ENCODE measurements at regions not wholly inside any gene's neighbourhood (a gene's known extent, or its start where the extent isn't known, plus 50 kb on each side); places are given as distances from the start of the nearest gene placed in this dataset.

- H3K27ac Mint-ChIP-seq: peak overlapping the region; percentile 3
- H3K9me3 ChIP-seq (ENCODE audit: control insufficient read depth, low read length, poor library complexity, severe bottlenecking): no peaks in the 10 kb centered on the region
- H3K4me3 Mint-ChIP-seq: peak overlapping the region; percentile 0
- H3K36me3 Mint-ChIP-seq (ENCODE audit: low read depth): no peaks in the 10 kb centered on the region
- peaks cover 8% of the 10 kb centered on the region for H3K4me1 Mint-ChIP-seq
- peaks cover 18% of the 10 kb centered on the region for H3K27me3 Mint-ChIP-seq
- DNase-seq (no peak), ATAC-seq (no peak)
These were observed 142.3 kb upstream of the PTPN1 start for GRCh38 chr20:50367739-50368375.

- H3K9me3 ChIP-seq (ENCODE audit: control insufficient read depth, low read length, poor library complexity, severe bottlenecking): no peaks in the 10 kb centered on the region
- DNase-seq: no peak
- no peak for ATAC-seq
- Mint-ChIP-seq H3K27me3 (peaks cover 15% of the 10 kb centered on the region), H3K36me3 (ENCODE audit: low read depth) (no peaks in the 10 kb centered on the region), H3K4me3 (no peak overlapping the region), H3K4me1 (peaks cover 8% of the 10 kb centered on the region), H3K27ac (peak overlapping the region; percentile 3)
These were observed 141.8 kb upstream of the PTPN1 start for GRCh38 chr20:50368386-50368785.

- DNase-seq: no peak
- Mint-ChIP-seq H3K4me1 (peaks cover 8% of the 10 kb centered on the region), H3K27me3 (peaks cover 13% of the 10 kb centered on the region), H3K36me3 (ENCODE audit: low read depth) (no peaks in the 10 kb centered on the region), H3K27ac (peak overlapping the region; percentile 3), H3K4me3 (no peak overlapping the region)
- ATAC-seq: no peak
- H3K9me3 ChIP-seq (ENCODE audit: control insufficient read depth, low read length, poor library complexity, severe bottlenecking): no peaks in the 10 kb centered on the region
These were observed 141.4 kb upstream of the PTPN1 start for GRCh38 chr20:50368813-50369224.

GRCh38 chr20:50369225-50370035 is 140.8 kb upstream of the PTPN1 start:
- Mint-ChIP-seq H3K27ac (peak overlapping the region; percentile 3), H3K36me3 (ENCODE audit: low read depth) (no peaks in the 10 kb centered on the region), H3K27me3 (peaks cover 12% of the 10 kb centered on the region), H3K4me3 (no peak overlapping the region), H3K4me1 (peaks cover 8% of the 10 kb centered on the region)
- DNase-seq (no peak), ATAC-seq (no peak)
- H3K9me3 ChIP-seq (ENCODE audit: control insufficient read depth, low read length, poor library complexity, severe bottlenecking): no peaks in the 10 kb centered on the region

- Mint-ChIP-seq H3K27me3 (peaks cover 11% of the 10 kb centered on the region), H3K4me1 (peaks cover 8% of the 10 kb centered on the region), H3K27ac (no peak overlapping the region), H3K4me3 (no peak overlapping the region), H3K36me3 (ENCODE audit: low read depth) (no peaks in the 10 kb centered on the region)
- ATAC-seq: no peak
- H3K9me3 ChIP-seq (ENCODE audit: control insufficient read depth, low read length, poor library complexity, severe bottlenecking): no peaks in the 10 kb centered on the region
- DNase-seq: no peak
These were observed 140.1 kb upstream of the PTPN1 start for GRCh38 chr20:50370036-50370566.

GRCh38 chr20:50371878-50372769 is 138.1 kb upstream of the PTPN1 start:
- no peak overlapping the region for H3K4me3 Mint-ChIP-seq
- DNase-seq (no peak), ATAC-seq (no peak)
- H3K4me1 Mint-ChIP-seq: no peaks in the 10 kb centered on the region
- H3K36me3 Mint-ChIP-seq (ENCODE audit: low read depth): no peaks in the 10 kb centered on the region
- no peaks in the 10 kb centered on the region for H3K9me3 ChIP-seq (ENCODE audit: control insufficient read depth, low read length, poor library complexity, severe bottlenecking)
- H3K27ac Mint-ChIP-seq: no peak overlapping the region
- peaks cover 11% of the 10 kb centered on the region for H3K27me3 Mint-ChIP-seq

- H3K9me3 ChIP-seq (ENCODE audit: control insufficient read depth, low read length, poor library complexity, severe bottlenecking): no peaks in the 10 kb centered on the region
- ATAC-seq: no peak
- DNase-seq: no peak
- no peaks in the 10 kb centered on the region for H3K36me3 Mint-ChIP-seq (ENCODE audit: low read depth)
- peaks cover 11% of the 10 kb centered on the region for H3K27me3 Mint-ChIP-seq
- no peak overlapping the region for H3K4me3 Mint-ChIP-seq
- H3K4me1 Mint-ChIP-seq: peaks cover 3% of the 10 kb centered on the region
- peak overlapping the region; percentile 8 for H3K27ac Mint-ChIP-seq
These were observed 137.5 kb upstream of the PTPN1 start for GRCh38 chr20:50372770-50373088.

- no peak overlapping the region for H3K27ac Mint-ChIP-seq
- ATAC-seq: no peak
- DNase-seq: no peak
- H3K36me3 Mint-ChIP-seq (ENCODE audit: low read depth): no peaks in the 10 kb centered on the region
- H3K4me3 Mint-ChIP-seq: no peak overlapping the region
- peaks cover 11% of the 10 kb centered on the region for H3K27me3 Mint-ChIP-seq
- peaks cover 3% of the 10 kb centered on the region for H3K4me1 Mint-ChIP-seq
- H3K9me3 ChIP-seq (ENCODE audit: control insufficient read depth, low read length, poor library complexity, severe bottlenecking): no peaks in the 10 kb centered on the region
These were observed 136.4 kb upstream of the PTPN1 start for GRCh38 chr20:50373674-50374286.

GRCh38 chr20:50374541-50375078 is 135.6 kb upstream of the PTPN1 start:
- H3K9me3 ChIP-seq (ENCODE audit: control insufficient read depth, low read length, poor library complexity, severe bottlenecking): no peaks in the 10 kb centered on the region
- Mint-ChIP-seq H3K4me1 (peaks cover 3% of the 10 kb centered on the region), H3K27ac (no peak overlapping the region), H3K36me3 (ENCODE audit: low read depth) (no peaks in the 10 kb centered on the region), H3K4me3 (no peak overlapping the region), H3K27me3 (peaks cover 11% of the 10 kb centered on the region)
- DNase-seq: no peak
- no peak for ATAC-seq

- H3K36me3 Mint-ChIP-seq (ENCODE audit: low read depth): no peaks in the 10 kb centered on the region
- H3K27me3 Mint-ChIP-seq: peaks cover 7% of the 10 kb centered on the region
- no peak overlapping the region for H3K27ac Mint-ChIP-seq
- no peaks in the 10 kb centered on the region for H3K9me3 ChIP-seq (ENCODE audit: control insufficient read depth, low read length, poor library complexity, severe bottlenecking)
- DNase-seq (no peak), ATAC-seq (no peak)
- peaks cover 13% of the 10 kb centered on the region for H3K4me1 Mint-ChIP-seq
- H3K4me3 Mint-ChIP-seq: no peak overlapping the region
These were observed 133.8 kb upstream of the PTPN1 start for GRCh38 chr20:50376179-50376887.

GRCh38 chr20:50376888-50377459 is 133.2 kb upstream of the PTPN1 start:
- ATAC-seq: no peak
- H3K27ac Mint-ChIP-seq: no peak overlapping the region
- H3K27me3 Mint-ChIP-seq: peaks cover 7% of the 10 kb centered on the region
- H3K36me3 Mint-ChIP-seq (ENCODE audit: low read depth): no peaks in the 10 kb centered on the region
- no peak overlapping the region for H3K4me3 Mint-ChIP-seq
- no peak for DNase-seq
- peaks cover 17% of the 10 kb centered on the region for H3K4me1 Mint-ChIP-seq
- H3K9me3 ChIP-seq (ENCODE audit: control insufficient read depth, low read length, poor library complexity, severe bottlenecking): no peaks in the 10 kb centered on the region
